Esophagus squamous epithelium (tissue), 5 donors: ENCODE measurements at regions not wholly inside any gene's neighbourhood (a gene's known extent, or its start where the extent isn't known, plus 50 kb on each side); places are given as distances from the start of the nearest gene placed in this dataset.

Experiments
- DNase-seq: peaks from one replicate; lab custom pipeline; 2025; lab: John Stamatoyannopoulos, UW
- H3K27ac ChIP-seq, 4 donors: fragments of 200-600 bp; sonication (generic); one replicate each; pipeline ENCODE4 v1.5.1; 2016 to 2019; ENCODE audit warnings: mild to moderate bottlenecking in 1 of 4
- H3K27me3 ChIP-seq, 4 donors: fragments of 200-600 bp; sonication (generic); 1 replicate in 3 of 4; 2 replicates in 1 of 4; pipeline versions ENCODE4 v1.5.1 to v1.6.0; 2017 to 2021; ENCODE audit warnings: antibody characterized with exemption in 1 of 4
- H3K36me3 ChIP-seq, 3 donors: fragments of 200-600 bp; sonication (generic); one replicate each; pipeline ENCODE4 v1.5.1; 2016 to 2019
- H3K4me1 ChIP-seq, 3 donors: fragments of 200-600 bp; sonication (generic); one replicate each; pipeline ENCODE4 v1.5.1; 2017 to 2019
- H3K4me3 ChIP-seq, 4 donors: fragments of 200-600 bp; sonication (generic); 1 replicate in 3 of 4; 2 replicates in 1 of 4; pipeline ENCODE4 v1.5.1; 2016 to 2019; ENCODE audit warnings: mild to moderate bottlenecking in 2 of 4, moderate library complexity in 1 of 4
- H3K9me3 ChIP-seq, 3 donors: fragments of 200-600 bp; sonication (generic); one replicate each; pipeline ENCODE4 v1.5.1; 2016 to 2019
- CTCF ChIP-seq, 6 experiments: fragments of 450-650 bp in 4 of 6; fragments of 200-600 bp in 2 of 6; sonication (generic) in 2 of 6; IDR thresholded peaks; one replicate each; pipeline ENCODE4 v1.5.1; 2016 to 2019; ENCODE audit warnings: antibody characterized with exemption in 6 of 6, mild to moderate bottlenecking in 4 of 6, moderate library complexity in 4 of 6
- POLR2A ChIP-seq, 4 donors: fragments of 450-650 bp; IDR thresholded peaks; one replicate each; pipeline ENCODE4 v1.6.1; 2017; ENCODE audit warnings: antibody characterized with exemption in 4 of 4, mild to moderate bottlenecking in 4 of 4, moderate library complexity in 3 of 4
- whole genome bisulfite sequencing, 2 donors: methylation state at CpG; one replicate each; pipeline ENCODE4 v1.1.5; 2018; 5-methylcytosine and 5-hydroxymethylcytosine counted together
- intact Hi-C: fragments of 100-400 bp; cut with DNase I; formaldehyde crosslinking; loops from one replicate; pipeline ENCODE4 v1.15.0; 2022
- donor health status: DM: yes; HTN: yes; CAD: no.

GRCh38 chr4:179110356-179110755 lies 1668.1 kb upstream of the AGA start:
- H3K27ac ChIP-seq, result no peak overlapping the region
- H3K27me3 ChIP-seq, result no peaks in the 10 kb centered on the region
- no peak for DNase-seq
- no peaks in the 10 kb centered on the region for H3K4me1 ChIP-seq
- H3K9me3 ChIP-seq, result no peaks in the 10 kb centered on the region
- intact Hi-C loops, result no loop called here
- H3K4me3 ChIP-seq, result no peak overlapping the region
- H3K36me3 ChIP-seq, result no peaks in the 10 kb centered on the region
- TF ChIP-seq CTCF (IDR thresholded peaks at IDR 0.05) (no peak), POLR2A (IDR thresholded peaks at IDR 0.05) (no peak)
- WGBS, 2 donors, result 60 to 71% methylated on average over 2 of the region's 2 CpGs

GRCh38 chr4:179110816-179111215 lies 1668.6 kb upstream of the AGA start:
- intact Hi-C loops, result no loop called here
- no peak for TF ChIP-seq POLR2A (IDR thresholded peaks at IDR 0.05)
- no peak for TF ChIP-seq CTCF (IDR thresholded peaks at IDR 0.05)
- Histone ChIP-seq H3K4me1 (no peaks in the 10 kb centered on the region), H3K27me3 (no peaks in the 10 kb centered on the region), H3K27ac (no peak overlapping the region), H3K4me3 (no peak overlapping the region), H3K36me3 (no peaks in the 10 kb centered on the region), H3K9me3 (no peaks in the 10 kb centered on the region)
- 88 to 97% methylated on average over 2 of the region's 2 CpGs for WGBS, 2 donors
- no peak for DNase-seq

GRCh38 chr4:179112441-179113170 lies 1670.4 kb upstream of the AGA start:
- 44 to 49% methylated on average over 5 of the region's 5 CpGs for WGBS, 2 donors
- H3K9me3 ChIP-seq, result no peaks in the 10 kb centered on the region
- no peak for DNase-seq
- TF ChIP-seq CTCF (IDR thresholded peaks at IDR 0.05) (no peak), POLR2A (IDR thresholded peaks at IDR 0.05) (no peak)
- intact Hi-C loops, result no loop called here
- no peak overlapping the region for H3K4me3 ChIP-seq
- no peak overlapping the region for H3K27ac ChIP-seq
- no peaks in the 10 kb centered on the region for H3K27me3 ChIP-seq
- H3K36me3 ChIP-seq, result no peaks in the 10 kb centered on the region
- H3K4me1 ChIP-seq, result no peaks in the 10 kb centered on the region

- Histone ChIP-seq H3K27ac (no peak overlapping the region), H3K4me3 (no peak overlapping the region), H3K36me3 (no peaks in the 10 kb centered on the region), H3K9me3 (no peaks in the 10 kb centered on the region), H3K4me1 (no peaks in the 10 kb centered on the region), H3K27me3 (no peaks in the 10 kb centered on the region)
- no peak for DNase-seq
- intact Hi-C loops, result no loop called here
- TF ChIP-seq CTCF (IDR thresholded peaks at IDR 0.05) (no peak), POLR2A (IDR thresholded peaks at IDR 0.05) (no peak)
- WGBS, 2 donors, result 69 to 72% methylated on average over 1 of the region's 1 CpG
Observed at GRCh38 chr4:179114615-179115014, 1672.4 kb upstream of the AGA start.

GRCh38 chr4:179116011-179116410 lies 1673.8 kb upstream of the AGA start:
- intact Hi-C loops, result no loop called here

More at GRCh38 chr4:179116011-179116410, 1673.8 kb upstream of the AGA start:
- H3K4me3 ChIP-seq, result no peak overlapping the region
- no peaks in the 10 kb centered on the region for H3K9me3 ChIP-seq
- no peaks in the 10 kb centered on the region for H3K4me1 ChIP-seq
- no peaks in the 10 kb centered on the region for H3K36me3 ChIP-seq
- H3K27ac ChIP-seq, result no peak overlapping the region
- no peaks in the 10 kb centered on the region for H3K27me3 ChIP-seq
- TF ChIP-seq POLR2A (IDR thresholded peaks at IDR 0.05), result no peak
- TF ChIP-seq CTCF (IDR thresholded peaks at IDR 0.05), result no peak
- no peak for DNase-seq
- WGBS, 2 donors, result 33 to 36% methylated on average over 2 of the region's 2 CpGs
